GM18868 (cell line): ENCODE measurements at regions not wholly inside any gene's neighbourhood (a gene's known extent, or its start where the extent isn't known, plus 50 kb on each side); places are given as distances from the start of the nearest gene placed in this dataset.

Source experiments
- ATAC-seq: cut with Tn5 transposase; IDR thresholded peaks from one replicate; pipeline ENCODE4 v1.9.1; 2021; ENCODE audit warnings: mild to moderate bottlenecking, moderate library complexity; ENCODE audit not compliant: unreplicated experiment

DNA sequence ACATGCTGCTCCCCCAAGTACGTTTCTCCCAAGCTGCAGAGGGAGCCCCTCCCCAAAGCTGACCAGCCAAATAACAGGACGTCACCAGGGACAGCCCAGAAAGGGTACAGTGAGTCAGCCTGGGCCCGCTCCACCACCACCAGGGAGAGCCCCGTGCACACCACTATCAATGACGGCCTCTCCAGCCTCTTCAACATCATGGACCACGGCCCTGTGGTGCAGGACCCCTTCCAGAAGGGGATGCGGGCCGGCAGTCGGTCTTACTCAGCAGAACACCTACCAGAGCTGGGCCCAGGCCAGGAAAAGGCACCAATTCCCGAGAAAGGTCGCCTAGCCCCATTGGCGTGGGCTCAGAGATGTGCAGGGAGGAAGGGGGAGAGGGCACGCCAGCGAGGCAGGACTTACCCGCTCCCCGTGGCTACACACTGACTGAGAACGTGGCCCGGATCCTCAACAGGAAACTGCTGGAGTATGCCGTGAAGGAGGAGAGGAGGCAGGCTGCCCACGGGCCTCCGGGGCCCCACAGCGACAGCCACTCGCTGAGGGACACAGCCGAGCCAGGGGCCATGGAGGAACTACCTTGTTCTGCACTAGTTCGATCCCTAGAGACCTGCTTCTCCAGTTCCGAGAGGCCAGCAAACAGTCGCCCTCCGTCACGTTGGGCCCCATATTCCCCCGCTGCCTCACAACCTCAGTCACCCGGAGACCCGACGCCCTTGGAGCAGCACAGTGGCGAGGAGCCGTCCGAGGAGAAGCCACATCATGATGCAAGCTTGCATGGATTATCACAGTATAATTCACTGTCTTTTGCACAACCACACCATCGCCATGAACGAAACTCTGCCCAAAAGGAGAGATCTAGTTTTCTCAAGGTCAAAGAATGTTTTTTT lies 815.9 kb upstream of the KLHL1 start:
- ATAC-seq: no peak

DNA sequence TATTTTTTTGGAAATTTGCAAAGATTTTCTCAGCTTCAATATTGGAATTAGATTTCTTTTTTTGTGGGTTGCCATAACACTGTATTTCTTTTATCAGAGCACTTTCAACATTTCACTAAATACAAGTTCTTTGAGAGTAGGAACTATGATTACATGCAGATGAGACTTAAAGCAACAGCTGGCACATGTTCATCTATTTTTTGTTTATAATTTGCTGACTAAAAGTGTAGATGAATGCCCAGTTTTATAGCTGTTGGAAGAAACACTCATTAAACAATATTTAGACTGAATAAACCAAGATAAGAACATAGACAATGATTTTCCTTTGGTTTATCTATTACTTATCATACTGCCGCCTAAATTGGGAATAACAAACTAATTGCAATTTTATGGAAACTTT lies 803.0 kb upstream of the KLHL1 start:
- no peak for ATAC-seq

DNA sequence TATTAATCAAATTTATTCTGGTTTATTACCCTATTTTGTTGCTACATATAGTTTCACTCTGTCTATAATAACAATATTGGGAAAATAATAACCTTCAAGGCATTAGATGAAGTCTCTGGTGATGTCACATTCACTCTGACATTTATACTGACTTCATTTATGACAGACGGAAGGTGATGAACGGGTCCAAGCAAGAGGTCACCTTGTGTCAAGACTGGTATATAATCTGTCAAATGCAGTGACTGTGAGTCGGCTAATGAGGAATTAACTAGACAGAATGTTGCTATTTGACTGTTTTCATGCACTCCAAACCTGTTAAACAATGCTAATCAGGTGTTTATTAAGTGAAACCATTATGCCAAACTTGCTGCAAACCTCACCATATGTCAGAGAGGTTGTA lies 800.5 kb upstream of the KLHL1 start:
- no peak for ATAC-seq

DNA sequence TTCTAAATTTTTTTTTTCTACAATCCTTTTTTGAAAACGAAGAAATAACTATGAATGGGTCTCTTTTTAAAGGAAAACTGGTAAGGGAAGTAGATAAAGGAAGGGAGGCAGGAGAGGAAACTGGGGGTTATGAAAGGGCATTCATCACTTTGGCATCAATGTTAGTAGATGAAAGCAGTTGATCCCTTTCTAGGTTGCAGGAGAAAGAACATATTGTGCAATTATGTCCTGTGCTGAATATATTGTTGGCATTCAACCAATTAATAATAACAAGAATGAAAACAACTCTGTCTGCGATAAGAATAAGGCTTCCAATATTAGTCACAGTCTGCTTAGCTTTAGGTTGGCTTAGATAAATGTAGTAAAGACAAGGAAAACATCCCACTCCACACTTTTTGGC lies 796.8 kb upstream of the KLHL1 start:
- ATAC-seq: no peak

DNA sequence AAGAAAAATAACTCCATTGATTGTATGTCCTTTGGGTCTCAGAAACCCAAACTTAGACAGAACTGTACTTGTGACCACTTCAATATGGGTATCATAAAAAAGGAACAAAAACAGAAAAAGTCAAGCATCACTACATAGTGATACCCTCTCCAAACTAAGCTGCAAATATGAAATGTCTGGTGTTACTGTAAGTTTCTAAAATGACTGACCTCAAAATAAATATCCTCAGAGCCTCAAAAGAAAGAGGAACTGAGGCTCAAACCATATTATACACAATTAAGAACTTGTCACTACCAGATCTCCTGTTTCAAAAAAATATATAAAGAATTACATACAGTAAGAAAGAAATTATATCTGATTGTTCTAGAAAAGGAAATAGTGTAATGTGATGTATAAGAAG lies 787.9 kb upstream of the KLHL1 start:
- ATAC-seq: peak; percentile 70

DNA sequence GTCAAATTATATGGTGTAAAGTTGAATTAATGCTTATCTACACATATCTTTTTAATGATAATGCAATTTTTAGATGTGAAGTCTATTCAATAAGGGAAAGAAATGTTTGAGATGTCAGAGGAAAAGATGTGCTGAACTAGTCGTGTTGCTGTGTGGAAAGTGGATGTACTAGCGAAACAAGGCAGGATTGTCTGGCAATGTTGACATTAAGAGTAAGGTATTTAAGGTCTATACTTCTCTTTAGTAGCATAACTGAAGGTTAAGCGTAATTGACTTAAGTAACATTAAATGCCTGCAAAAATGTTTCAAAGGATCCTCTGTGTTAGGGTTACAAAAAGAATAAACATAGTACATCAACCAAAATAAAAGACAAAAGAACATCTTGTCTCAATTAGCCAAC lies 787.3 kb upstream of the KLHL1 start:
- no peak for ATAC-seq

DNA sequence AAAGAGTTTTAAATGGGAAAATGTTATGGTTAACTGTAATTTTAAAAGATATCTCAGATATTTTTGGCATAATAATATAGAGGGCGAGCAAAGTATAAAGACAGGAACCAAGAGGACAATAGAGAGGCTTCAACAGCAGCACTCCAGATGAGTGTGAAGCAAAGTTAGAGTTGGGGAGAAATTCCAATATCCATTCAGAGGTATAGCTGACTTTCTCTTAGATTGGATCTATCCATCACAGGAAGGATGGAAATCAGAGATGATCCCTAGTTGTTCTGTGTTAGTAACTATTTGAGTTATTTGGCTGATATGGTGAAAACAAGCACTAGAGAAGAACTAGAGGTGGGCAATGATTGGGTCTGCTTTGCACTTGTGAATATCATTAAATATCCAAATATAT lies 786.0 kb upstream of the KLHL1 start:
- ATAC-seq: no peak

DNA sequence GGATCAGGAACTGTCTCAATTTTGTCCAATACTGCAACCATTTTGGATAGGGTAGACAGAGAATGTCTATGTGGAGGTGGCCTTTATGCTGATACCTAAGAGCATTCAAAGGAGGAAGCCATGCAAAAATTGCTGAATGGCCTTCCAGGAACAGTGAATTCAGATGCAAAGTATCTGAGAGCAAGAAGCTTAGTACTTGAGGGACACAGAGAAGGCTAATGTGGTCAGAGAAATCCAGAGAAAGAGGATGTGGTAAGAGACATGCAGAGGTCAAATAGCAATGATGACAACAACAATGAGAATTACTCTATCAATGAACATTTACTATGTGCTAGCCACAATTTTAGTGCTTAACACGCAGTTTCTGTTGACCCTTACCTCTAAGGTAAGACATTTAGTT lies 785.6 kb upstream of the KLHL1 start:
- ATAC-seq: no peak

DNA sequence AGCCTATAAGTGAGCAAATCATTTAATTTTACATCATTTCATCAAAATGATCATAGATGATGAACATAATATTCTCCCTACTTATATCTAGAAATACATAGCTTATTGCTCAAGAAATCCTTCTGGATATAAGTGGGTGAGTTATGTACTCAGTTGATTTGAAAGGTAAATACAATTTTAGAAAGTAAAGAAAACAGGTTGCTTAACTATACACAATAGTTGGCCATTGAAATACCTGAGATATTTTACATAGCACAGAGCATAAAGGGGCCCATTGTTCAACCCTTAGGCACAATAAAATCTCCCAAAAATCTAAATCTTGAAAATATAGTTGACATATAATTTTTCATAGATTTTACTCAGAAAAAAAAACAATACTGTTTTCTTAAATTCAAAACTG lies 782.0 kb upstream of the KLHL1 start:
- no peak for ATAC-seq

DNA sequence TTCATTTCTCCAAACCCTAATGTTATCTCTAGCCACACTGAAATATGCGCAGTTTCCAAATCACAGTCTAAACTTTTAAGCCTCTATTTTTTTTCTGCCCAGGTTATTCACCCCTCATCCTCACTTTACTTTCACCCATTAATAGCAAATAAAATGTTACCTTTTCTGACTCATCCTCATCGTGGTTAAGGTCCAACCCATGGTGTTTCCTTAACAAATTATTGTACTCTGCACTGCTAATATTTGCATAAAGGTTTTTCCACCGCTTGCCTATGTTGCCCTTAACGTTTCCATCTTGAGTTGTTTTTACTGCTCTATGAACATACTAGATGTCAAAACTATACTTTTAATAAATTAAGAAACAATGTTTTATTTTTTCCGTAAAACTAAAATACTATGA lies 780.9 kb upstream of the KLHL1 start:
- no peak for ATAC-seq

DNA sequence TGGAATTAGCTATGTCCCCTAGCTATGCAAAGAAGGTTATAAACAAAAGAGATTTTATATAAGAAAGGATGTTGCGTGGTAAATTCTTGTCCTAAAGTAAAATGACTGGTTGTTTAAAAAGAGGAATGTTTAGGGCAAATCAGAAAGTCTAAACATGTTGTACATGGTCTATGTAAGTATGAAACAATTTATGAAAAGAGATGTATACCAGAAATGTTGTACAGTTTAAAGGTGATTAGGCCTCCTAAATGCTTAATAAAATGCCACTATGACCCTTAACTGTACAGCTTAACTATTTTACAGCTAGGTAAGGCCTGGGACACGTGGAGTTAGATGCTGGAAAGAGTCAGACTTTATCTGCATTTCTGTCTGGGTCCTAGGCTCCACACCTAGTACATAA lies 775.9 kb upstream of the KLHL1 start:
- ATAC-seq: no peak

DNA sequence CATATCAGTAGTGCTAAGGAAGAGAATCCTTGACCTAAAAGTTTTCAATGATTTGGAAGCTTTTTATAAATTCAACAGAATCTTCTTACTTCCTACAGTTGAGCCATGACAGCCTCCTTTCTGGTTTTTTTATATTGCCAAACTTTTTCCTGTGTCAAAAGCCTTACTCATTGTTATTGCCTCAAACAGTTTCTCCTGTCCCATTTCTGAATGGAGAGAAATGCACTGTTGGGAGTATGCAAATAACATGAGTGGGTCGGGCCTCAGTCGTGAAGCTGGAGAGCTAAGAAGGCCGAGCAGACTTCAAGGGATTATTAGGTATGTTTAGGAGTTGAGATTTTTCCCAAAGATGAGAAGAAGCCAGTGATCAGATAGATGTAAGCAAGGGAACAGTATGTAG lies 766.4 kb upstream of the KLHL1 start:
- ATAC-seq: no peak

DNA sequence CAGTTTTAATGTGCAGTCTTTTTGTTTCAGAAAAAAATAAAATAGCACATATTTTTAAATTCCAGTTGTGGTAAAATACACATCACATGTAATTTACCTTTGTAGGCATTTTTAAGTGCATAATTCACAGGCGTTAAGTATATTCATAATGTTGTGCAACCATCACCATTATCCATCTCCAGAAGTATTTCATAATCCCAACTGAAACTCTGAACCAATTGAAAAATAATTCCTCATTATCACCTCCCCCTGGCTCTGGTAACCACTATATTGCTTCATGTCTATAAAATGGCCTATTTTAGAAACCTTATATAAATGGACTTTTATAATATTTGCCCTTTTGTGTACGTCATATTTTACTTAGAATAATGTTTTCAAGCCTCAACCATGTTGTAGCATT lies 756.5 kb upstream of the KLHL1 start:
- no peak for ATAC-seq

DNA sequence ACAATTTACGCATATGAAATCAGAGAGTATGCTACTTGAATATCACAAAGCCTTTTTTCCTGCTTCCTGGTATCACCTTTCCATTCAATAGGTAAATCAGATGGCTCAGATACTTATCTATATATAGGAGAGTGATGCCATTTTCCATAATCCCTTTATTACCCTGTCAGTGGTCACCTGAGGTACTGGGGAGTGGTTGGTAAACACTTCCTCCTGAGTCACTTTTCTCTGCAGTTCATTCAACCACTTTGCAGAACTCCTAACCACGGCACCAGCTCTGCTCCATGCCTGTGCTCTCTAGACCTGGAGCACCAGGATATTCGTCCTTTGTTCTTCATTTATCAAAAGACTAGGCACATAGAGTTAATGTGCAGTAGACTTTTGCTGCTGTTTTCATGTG lies 748.5 kb upstream of the KLHL1 start:
- ATAC-seq: no peak

DNA sequence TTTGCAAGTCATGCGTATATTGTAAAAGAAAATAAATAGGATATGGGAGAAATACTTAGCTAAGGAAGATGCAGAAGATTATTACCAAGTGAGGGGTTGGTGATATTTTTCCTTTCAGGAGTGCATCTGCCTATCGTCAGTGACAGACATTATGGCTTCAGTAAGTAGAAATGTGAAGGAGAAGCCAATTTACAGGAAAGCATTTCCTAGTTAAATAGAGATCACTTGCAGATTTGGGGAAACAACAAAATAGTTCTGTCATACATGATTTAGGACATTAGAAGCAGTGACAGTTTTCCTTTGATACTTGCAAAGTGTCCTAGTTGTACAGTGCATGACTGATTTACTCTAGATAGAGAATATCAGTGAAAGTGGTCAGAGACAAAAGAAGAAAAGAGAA lies 747.8 kb upstream of the KLHL1 start:
- ATAC-seq: no peak

DNA sequence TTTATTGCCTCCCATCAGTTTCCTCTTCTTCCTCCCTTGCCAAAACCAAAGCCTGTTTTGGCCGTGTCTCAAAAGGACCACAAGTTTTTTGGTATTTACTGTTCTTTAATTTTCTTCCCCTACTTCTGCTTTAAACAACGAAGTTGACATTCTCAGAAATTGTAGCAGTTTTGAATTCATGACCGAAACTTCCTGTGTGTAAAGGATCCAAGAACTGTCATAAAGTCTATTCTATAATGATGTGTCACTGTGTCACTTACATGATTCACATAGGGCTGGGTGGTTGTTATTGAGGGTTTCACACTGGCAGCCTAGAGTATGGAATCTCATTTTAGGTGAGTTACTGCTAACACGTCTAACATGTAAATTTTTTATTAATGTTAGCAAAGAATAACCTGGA lies 741.0 kb upstream of the KLHL1 start:
- ATAC-seq: no peak

DNA sequence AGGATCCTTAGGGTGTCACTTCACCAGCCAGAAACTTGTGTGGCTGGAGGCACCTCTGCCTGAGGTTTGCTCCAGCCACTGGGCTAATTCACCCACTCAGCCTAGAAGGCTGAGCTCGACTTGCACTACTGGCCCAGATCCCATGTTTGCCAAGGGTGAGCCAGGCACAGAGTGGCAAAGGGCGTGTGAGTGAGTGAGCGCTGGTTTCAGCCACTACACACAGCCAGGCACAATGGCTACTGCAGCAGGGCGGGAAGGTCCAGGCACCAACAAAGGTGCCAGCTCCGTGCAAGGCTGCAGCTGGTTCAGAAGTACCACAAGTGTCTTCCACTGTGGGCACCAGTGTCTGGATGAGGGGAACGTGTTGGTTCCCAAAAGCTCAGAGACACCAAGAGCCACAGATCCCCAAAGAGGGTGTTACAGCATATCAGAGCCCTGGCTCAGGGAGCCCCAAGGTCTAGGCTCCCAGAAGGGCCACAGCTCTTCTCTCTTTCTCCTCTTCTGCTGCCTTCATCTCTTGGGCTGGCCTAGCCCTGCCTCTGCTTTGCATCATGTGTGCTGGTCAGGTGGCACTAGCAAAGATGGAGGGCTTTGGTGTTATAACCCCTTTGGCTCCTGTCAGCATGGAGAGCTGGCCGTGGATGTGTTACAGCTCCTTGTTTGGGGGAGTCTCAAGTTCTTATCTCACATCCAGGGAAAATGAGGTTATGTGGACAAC lies 736.3 kb upstream of the KLHL1 start:
- ATAC-seq: no peak

DNA sequence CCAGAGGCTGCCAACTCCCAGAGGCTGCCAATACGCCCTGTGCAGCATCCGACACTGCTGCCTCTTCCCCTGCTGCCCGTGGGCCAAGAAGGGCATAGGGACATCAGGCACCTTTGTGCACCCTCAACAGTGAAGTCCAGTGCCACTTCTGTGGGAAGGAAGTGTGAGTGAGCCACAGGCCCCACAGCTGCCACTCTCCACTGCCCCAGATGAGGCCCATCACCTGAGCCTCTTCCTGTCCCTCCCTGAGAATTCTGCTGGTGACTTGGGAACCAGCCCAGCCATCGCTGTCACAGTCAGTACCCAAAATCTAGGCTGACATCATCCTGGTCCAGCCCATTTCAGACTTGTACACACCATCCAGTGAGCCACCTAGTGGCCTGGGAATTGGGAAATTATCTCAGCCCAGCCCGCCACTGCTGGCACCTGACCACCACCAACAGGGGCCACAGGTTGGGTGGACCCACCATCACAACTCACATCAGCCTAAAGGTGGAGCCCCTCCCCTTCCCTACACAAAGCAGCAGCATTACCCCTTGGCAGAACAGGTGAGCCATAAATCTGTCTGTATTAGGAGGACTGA lies 733.9 kb upstream of the KLHL1 start:
- peak; percentile 39 for ATAC-seq

DNA sequence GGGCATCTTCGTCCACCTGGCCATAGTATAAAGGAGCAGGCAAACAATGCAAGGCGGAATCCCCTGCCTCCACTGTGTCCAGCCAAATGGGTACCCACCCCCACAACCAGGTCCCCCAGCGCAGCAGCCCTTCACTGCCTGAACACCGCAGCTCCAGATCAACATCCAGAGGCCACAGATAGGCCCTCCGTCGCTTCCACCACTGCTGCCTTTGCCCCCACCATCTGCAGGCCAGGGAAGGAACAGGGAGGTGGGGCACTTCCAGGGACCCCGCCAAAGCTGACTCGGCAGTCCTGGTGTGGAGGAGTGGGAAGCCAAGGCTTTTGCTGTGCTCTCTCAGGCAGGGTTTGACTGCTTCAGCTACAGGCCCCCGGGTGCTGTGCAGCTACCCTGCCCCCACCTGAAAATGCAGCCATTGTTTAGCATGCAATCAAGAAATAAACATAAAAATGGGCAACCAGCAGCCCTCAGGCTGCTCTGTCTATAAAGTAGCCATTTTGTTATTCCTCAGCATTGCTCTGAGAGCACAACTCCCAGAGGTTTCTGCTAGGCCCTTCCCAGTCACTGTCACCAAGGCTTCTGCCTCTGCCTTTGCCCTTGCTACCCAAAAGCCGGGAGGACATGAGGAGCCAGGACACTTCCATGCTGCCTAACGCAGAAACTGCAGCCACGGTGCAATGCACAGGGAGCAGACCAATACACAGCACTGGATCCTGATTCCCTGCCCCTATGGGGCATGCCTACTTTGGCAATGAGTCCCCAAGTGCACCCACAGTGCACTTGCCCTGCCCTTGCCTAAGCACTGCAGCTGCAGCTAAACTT lies 733.2 kb upstream of the KLHL1 start:
- no peak for ATAC-seq

DNA sequence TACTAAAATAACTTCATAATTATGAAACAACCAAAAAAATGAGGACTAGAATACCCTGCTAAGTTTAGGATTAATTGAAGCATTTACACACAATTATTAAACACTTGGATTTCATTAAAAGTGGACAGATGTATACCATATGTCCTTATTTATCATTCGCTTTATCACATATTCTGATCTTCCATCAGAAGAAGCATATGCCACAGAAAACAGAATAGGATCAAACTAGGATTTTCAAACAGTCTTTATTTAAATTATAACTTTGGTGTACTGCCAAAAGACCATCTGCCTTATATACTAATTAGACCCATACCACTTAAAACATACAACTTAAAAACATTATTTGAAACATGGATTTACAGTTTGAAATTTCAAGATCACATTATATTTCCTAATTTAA lies 727.1 kb upstream of the KLHL1 start:
- no peak for ATAC-seq

DNA sequence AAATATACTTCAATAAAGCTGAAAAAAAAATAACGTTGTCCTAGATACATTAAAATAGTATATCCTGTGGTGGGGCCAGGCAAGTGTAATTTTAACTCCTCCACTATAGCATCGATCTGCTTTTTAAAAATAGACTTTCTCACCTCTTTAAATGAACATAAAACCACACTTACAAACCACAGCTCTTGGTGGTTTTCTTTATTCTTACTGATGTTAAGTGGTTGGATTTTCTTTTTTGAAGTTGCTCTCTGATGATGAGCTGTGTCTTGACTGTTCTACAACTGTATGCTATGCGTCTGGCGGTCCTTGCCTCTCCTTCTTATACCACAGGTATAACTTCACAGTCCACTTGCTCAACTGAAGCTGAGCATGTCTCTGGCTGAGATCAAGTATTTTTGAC lies 721.5 kb upstream of the KLHL1 start:
- ATAC-seq: no peak
